HG02981 (cell line): ENCODE measurements at regions not wholly inside any gene's neighbourhood (a gene's known extent, or its start where the extent isn't known, plus 50 kb on each side); places are given as distances from the start of the nearest gene placed in this dataset.
"Not testable (repeated sequence)": the region's sequence is repeated elsewhere in the genome, so short reads cannot be mapped to it uniquely, and the experiment has no call there.

ENCODE experiments used
- ATAC-seq: cut with Tn5 transposase; IDR thresholded peaks from one replicate; pipeline ENCODE4 v1.9.1; 2021; ENCODE audit warnings: mild to moderate bottlenecking, moderate library complexity; ENCODE audit not compliant: unreplicated experiment

DNA sequence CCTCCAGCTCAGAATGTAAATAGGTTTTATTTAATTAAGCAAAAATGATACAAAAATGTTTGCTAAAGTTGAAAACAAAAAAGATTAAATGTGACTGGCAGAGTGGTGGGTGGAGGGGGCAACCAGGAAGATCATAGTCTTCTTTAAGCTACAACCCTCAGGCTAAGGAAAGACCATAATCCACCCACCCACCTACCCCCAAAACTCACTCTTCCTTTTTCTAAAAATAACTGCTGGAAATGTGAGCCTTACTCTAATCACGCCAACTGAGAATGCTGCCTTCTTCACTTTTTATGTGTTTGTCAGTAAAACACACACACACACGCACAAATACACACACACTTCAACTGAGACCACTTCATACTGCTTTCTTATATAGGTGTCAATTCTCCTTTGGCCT, 230.0 kb upstream of the EGLN3 start:
- ATAC-seq = no peak

DNA sequence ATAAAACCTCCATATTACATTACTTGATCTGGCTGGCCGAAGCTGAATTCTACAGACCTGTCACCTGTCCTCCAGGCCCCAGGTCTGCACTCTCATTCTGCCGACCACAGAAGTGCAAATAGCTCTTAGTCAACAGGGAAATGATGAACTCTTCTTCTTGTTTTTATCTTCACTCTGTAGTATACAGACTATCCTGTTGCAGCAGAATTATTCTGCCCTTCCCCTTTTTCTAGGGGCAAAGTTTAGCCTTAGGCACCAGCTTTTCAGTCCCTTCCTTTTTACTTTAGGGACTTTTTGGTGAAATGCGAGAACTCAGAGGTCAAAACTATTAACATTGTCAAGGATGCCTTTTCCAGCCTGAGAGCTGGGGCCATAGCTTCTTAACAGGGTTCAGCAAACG, 229.6 kb upstream of the EGLN3 start:
- no peak for ATAC-seq

DNA sequence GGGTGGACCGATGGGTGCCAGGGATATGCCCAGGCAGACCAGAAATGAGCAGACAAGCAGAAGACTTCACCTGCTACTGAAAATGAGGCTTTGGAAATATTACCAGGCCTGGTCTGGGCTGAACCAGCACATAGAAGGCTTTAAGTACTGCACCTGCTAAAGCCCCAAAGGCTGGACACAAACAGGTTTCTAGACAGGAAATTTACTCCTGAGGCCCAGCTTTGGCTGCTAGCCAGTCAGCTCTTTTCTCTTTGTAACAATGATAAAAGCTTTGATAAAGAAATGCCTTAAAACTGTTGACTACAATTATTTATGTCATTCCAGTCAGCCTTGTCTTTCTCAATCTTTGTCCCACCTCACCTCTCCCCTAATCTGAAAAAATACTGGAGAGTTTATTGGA, 228.9 kb upstream of the EGLN3 start:
- no peak for ATAC-seq

DNA sequence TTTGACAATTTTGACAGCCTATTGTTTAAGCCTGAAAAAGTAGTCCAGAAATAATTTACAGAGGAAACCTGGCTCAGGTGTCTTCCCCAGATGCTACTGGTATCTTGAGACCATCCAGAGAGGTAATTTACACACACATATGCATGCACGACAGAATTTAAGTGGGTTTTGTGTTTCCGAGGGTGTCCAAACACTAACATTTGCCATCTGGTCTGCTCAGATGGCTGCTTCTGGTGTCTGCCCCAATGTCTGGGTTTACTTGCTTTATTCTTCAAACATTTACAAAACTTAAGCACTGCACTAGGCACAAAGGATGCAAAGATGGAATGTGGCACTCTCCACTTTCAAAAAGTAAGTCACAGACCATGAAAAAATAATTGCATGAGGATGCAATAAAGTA, 226.6 kb upstream of the EGLN3 start:
- no peak for ATAC-seq

DNA sequence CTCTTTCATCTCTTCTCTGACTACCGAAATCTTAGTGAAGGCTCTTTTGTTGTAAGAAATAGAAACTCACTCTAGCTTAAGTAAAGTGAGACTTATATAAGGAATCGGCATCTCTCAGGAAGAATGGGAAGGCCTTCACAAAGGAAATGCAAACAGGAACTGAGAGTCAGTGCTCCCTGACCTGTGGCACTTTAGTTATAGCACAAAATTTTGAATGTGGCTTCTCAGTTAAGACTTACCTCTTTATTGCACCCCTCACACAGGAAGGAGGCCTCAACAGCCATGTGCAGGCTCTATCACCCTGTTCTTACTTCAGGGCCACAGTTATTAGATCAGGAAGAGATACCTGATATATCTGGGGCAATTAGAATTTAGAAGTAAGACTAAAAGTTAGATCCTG, 224.7 kb upstream of the EGLN3 start:
- no peak for ATAC-seq

DNA sequence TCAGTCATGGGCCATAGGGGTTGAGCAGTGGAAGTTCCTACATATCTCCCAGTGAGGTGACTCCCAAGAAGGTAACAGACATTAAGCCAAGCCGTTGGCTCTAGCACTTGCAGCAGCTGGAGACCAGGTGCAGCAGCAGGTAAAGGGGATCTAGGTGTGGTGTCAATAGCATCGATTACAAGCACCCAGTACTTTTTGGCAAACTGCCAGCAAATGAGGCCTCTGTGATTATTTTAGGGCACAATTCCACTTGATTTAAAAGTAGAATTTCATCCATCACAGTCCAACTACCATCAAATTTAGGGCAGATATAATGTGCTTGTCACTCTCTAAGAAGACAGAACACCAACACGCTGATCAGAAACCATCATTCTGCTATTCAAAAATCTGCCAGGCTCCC, 224.1 kb upstream of the EGLN3 start:
- no peak for ATAC-seq

DNA sequence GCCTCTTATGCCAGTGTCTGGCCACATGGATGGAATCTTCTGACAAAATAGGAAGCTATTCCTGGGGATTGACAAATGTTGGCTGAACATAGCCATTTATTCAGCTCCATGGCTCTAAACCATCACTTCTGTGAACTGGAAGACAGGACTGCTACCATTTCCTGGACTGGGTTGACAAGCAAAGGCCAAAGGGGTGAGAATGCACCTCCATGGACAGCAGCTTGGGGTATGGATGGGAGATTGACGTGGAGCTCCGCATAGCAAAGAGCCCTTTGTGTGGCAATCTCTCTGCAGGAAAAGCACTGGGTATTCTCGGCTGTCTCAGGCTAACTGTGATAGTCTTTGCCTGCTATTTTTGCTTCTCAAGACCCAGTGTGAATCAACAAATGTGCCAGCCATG, 223.0 kb upstream of the EGLN3 start:
- no peak for ATAC-seq

DNA sequence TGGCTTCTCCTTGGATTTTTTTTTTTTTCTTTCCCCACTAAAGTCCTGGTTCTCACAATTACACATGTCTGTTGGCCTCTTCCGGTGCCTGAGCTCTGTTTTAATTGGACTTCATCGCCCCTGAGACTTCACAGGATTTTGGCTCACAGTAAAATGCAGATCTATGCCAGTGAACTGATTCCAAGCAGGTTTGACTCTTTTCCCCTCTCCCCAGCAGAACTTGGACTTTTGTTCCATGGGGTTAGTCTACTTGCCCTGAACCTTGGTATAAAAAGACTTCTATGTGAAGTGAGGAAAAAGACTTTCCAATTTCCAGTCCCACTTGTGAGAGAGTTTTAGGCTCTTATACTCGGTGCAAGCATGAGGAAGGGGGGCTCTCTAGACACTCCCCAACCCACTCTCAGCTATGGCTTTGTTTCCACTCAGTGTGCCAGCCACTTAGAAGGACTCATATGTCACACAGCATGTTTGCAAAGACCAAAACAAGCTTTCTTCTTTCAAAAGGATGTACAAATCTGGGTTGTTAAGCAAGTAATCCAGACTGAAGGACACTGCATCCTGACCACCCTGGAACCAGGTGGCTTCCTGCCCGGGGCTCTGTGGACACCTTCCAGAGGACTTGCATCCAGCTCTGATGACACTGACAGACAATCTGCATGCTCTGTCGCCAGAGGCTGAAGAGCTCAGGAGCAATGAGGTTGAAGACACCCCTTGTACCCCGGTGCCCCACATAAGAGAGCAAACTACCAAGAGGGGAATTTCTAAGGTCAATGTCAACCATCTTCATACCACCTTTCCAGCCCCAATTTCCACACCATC, 221.9 kb upstream of the EGLN3 start:
- no peak for ATAC-seq

DNA sequence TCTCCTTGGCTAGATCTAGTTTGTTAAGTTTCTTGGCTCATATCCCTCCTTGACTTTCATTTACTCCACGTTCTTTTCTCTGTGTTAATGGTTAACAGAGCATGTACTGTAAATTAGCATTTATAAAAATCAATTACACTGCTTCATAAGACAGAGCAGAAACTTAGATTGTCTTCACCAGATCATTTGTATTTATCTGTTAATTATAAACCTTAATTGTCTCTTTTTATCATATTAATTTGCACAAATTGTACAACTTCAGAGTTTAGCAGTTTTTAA, 221.2 kb upstream of the EGLN3 start:
- no peak for ATAC-seq

DNA sequence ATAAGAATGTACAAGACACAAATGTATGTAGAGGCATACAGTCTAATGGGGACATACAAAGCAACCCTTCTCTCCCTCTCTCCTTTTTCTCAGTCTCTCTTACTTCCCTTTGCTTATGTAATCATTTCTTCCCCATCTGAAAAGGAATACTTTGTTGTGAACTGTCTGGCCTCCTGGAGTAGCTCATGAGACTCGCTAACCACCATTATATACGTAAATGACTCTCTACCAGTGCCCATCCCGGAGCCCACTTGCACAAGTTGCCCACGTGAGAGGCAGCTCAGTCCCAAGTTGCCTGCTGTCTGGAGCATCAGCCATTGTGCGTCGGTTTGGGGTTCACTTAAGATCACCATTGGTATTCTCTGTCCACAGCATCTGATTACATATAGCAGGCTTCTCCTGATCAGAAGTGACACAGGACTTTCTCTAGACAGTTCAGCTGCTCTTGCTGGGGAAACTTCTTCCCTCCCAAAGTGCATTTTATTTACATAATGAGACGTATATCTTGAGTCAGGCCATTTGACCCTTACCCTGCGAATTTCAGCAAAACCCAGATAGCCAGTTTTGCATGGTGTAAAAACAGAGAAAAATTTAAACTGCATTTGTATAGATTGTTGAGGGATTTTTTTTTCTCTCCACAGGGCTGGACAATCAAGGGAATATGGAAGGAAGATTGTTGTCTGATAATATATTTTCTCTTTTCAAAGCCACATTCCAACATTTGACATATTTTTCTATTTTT, 220.7 kb upstream of the EGLN3 start:
- no peak for ATAC-seq

DNA sequence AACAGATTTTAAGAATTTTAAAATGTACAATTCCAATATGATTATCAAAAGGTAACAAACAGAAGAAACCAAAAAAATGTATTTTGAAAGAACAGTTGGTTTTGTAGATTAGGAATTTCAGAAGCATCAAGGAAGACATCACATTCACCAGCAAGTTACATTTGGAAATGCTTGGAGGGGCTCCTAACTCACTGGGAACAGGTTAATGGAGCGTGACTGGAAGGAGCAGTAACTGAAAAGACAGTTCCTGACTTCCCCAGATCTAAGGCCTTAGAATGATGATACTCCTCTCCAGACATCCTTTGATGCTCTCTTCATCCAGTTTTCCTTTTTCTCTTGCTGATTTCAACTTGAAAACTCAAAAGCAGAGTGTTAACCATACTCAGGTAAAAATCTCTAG, 220.0 kb upstream of the EGLN3 start:
- no peak for ATAC-seq

DNA sequence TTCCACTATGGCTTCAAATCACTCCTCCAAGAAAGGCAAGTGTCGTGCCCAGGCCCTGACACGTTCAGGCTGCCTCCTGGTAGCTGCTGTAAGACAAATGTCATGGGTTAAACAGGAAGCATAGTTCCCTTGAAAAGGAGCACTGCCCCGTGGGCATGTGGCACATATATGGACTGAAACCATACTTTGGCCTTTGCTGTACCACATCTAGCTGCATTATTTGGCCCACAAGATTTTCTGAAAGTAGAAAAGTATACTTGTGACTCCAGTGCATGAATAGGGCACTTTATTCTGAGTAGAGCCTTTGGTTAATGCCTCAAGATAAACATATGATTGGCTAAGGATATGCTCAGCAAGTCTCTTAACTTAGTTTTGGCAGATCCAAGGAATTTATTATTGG, 218.7 kb upstream of the EGLN3 start:
- ATAC-seq = no peak

DNA sequence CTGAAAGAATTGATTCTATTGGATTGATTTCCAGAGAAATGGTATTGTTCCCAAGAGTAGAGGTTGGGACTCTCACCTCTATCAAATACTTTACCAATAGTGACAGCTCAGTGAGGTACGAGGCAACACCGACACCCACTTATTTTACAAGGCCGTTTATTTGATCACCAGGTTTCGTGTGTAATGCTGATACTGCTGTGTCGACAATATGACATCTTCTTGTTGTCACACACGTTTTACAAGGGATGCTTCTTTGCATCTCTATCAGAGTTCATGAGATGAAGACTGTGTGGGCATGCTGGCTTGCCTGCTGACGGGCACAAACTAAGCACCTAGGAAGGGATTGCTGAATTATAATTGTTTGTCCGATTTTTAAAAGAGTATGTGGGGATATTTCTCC, 217.8 kb upstream of the EGLN3 start:
- ATAC-seq = no peak

DNA sequence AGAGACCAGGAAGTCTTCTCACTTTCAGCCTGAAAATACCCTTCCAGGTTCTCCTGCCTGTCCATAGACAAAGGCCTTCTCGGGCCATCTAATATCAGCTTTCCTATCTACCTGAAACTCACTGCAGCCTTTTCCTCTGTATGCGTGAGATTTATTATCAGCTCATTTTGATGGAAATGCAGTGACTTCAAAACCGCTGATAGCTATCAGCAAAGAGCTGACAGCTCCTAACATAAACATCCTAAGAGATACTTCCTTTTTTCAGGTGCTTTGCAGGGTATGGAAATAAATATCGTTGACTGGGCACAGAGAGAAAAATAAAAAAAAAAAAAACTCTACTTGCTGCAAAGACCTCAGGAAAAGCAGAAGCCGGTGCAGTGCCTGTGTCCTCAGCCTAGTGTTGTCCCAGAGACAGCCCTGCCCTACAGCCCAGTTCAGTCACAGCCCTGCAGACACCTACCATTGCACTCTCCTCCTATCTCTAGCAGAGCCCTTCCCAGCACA, 215.0 kb upstream of the EGLN3 start:
- no peak for ATAC-seq

DNA sequence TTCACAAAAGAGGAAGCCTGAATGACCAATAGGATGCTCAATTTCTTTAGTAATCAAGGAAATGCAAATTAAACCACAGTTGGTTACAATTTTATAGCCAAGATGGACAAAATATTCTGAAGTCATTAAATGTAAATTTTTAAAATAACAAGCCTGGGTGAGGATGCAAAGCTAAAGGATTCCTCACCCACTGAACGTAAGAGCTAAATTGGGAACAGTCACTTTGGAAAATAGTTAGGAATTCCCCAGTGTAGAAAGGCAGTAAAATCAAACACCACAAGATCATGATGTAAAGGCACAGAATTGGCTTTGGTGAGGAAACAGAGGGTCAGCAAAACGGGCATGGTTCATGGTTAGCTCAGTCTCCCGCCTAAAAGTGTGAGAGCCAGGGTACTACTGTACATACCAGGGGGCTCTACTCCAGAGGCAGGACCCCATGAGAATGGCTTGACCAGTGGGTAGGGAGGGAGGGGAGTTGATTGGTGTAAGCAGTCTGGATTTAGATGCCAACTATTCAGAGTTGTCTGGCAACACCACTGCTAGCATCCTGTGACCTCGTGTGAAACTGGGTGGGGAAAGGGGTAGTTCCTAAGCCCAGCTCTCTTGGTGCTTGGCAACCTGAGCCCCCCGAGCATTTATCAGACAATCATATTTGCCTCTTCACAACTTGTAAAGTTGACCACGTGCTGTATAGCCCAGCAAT, 213.4 kb upstream of the EGLN3 start:
- ATAC-seq = no peak

DNA sequence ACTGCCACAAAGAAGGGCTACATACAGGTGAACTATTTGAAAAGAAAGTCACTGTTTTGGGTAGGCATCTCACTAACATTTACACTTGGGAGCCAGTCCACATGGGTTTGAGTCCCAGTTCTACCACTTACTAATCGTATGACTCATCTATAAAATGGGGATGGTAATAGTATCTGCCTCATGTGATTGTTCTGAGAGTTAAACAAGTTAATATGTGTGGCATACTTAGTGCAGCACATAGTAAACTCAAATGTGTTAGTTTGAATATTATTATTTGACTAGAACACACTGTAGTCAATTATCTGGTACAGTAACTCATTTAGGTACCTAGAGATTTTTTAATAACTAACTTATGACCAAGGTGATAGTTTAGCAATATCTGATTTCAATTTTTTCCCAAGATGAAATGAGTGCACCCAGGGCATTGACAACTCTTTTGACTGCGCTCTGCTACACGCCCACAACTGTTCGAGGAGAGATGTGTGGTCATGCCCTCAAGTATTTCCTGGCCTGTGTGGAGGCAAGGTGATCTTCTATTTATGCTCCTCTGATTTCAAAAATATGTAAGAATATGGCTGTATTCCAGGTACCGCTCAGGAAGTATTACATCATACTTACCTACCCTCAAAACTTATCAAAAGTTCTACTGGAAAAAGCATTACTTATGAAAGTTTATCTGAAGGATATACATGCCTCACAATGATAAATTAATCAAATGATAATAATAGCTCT, 210.6 kb upstream of the EGLN3 start:
- ATAC-seq = no peak

DNA sequence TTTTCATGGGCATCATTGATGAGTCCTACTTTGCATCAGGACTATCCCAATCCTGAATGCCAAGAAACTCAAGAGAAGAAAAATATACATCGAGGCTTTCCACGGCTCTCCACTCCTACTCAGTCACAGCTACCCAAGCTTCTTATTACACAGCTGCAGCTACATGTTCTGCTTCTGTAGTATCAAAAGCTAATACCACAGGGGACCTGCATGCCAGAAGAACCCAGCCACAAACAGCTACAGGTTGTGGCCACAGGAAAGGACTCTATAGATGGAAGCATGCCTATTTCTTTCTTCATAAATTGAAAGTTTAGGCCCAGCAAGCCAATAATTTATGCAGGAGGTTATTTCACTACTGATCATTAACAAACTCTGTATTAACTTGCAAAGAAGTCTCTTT, 209.7 kb upstream of the EGLN3 start:
- no peak for ATAC-seq

DNA sequence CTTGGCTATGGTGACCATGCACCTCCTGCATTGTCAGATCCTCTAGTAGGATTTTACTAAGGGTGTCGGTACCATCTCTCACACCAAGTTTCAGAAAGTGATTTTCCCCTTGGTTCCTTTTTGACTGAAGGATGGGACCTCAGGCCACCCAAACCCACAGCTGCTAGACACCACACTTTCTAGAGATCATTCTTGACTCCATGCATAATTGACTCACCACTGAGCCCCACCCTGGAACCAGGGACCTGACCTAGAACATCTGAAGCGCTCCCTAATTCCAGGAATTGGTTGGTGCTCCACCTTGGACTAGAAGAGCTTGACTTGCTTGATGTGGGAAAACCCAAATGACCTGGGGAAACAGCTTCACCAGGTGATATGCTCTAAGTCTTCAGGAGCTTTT, 206.8 kb upstream of the EGLN3 start:
- ATAC-seq = no peak

DNA sequence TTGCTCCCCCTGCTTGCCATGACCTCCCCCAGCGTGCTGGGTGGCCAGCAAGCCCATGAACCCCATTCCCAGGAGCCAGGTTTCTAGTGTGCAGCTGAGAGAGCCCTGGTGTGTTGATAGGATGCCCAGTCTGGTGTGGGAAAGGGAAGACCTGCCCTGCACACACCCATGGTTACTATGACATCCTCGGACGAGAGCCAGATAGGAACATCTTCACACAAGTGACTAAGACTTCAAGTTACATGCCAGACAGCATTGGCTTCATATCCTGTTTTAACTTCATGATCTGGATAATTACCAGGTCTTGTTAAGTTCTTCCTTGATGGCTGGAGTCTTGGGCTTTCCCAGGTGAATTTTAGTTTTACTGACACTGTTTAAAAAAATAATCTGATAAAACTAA, 196.6 kb upstream of the EGLN3 start:
- ATAC-seq = no peak

DNA sequence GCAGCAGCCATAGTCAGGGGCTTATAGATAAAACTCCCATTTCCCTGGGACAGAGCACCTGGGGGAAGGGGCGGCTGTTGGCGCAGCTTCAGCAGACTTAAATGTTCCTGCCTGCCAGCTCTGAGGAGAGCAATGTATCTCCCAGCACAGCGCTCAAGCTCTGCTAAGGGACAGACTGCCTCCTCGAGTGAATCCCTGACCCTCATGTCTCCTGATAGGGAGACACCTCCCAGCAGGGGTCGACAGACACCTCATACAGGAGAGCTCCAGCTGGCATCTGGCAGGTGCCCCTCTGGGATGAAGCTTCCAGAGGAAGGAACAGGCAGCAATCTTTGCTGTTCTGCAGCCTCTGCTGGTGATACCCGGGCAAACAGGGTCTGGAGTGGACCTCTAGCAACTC, 189.3 kb upstream of the EGLN3 start:
- not testable (repeated sequence) for ATAC-seq
